ENCODE measurements at regions not wholly inside any gene's neighbourhood (a gene's known extent, or its start where the extent isn't known, plus 50 kb on each side); places are given as distances from the start of the nearest gene placed in this dataset.
"Not testable (repeated sequence)": the region's sequence is repeated elsewhere in the genome, so short reads cannot be mapped to it uniquely, and the experiment has no call there.

- DNase-seq: no peak
Measured at GRCh38 chr2:194725169-194725568, 931.9 kb upstream of the SLC39A10 start.

GRCh38 chr2:194723446-194723845 lies 933.6 kb upstream of the SLC39A10 start:
- no peak for DNase-seq

- no peak for DNase-seq
Measured at GRCh38 chr2:194721227-194721626, 935.8 kb upstream of the SLC39A10 start.

- DNase-seq: no peak
Measured at GRCh38 chr2:194720462-194720861, 936.6 kb upstream of the SLC39A10 start.

GRCh38 chr2:194718881-194719280 lies 938.1 kb upstream of the SLC39A10 start:
- no peak for DNase-seq

- no peak for DNase-seq
Measured at GRCh38 chr2:194714541-194714940, 942.5 kb upstream of the SLC39A10 start.

- DNase-seq: no peak
Measured at GRCh38 chr2:194709840-194710239, 947.2 kb upstream of the SLC39A10 start.

GRCh38 chr2:194706179-194706578 lies 950.8 kb upstream of the SLC39A10 start:
- DNase-seq: no peak

- no peak for DNase-seq
Measured at GRCh38 chr2:194705398-194705797, 951.6 kb upstream of the SLC39A10 start.

- no peak for DNase-seq
Measured at GRCh38 chr2:194700726-194701125, 956.3 kb upstream of the SLC39A10 start.

GRCh38 chr2:194700116-194700515 lies 956.9 kb upstream of the SLC39A10 start:
- DNase-seq: no peak

GRCh38 chr2:194698012-194698411 lies 959.0 kb upstream of the SLC39A10 start:
- DNase-seq: no peak

GRCh38 chr2:194697439-194697838 lies 959.6 kb upstream of the SLC39A10 start:
- no peak for DNase-seq

- no peak for DNase-seq
Measured at GRCh38 chr2:194696690-194697089, 960.3 kb upstream of the SLC39A10 start.

- DNase-seq: no peak
Measured at GRCh38 chr2:194686569-194686968, 970.5 kb upstream of the SLC39A10 start.

GRCh38 chr2:194674043-194674442 lies 983.0 kb upstream of the SLC39A10 start:
- no peak for DNase-seq

GRCh38 chr2:194672994-194673393 lies 984.0 kb upstream of the SLC39A10 start:
- DNase-seq: no peak

GRCh38 chr2:194661431-194661830 lies 995.6 kb upstream of the SLC39A10 start:
- no peak for DNase-seq

- not testable (repeated sequence) for DNase-seq
Measured at GRCh38 chr2:194639057-194639456, 1018.0 kb upstream of the SLC39A10 start.

GRCh38 chr2:194621945-194622344 lies 1035.1 kb upstream of the SLC39A10 start:
- DNase-seq: no peak

- no peak for DNase-seq
Measured at GRCh38 chr2:194619366-194619765, 1037.7 kb upstream of the SLC39A10 start.

GRCh38 chr2:194618432-194618831 lies 1038.6 kb upstream of the SLC39A10 start:
- DNase-seq: no peak

- no peak for DNase-seq
Measured at GRCh38 chr2:194616334-194616733, 1040.7 kb upstream of the SLC39A10 start.

- no peak for DNase-seq
Measured at GRCh38 chr2:194610297-194610696, 1046.7 kb upstream of the SLC39A10 start.

GRCh38 chr2:194603429-194603828 lies 1053.6 kb upstream of the SLC39A10 start:
- DNase-seq: no peak

- DNase-seq: no peak
Measured at GRCh38 chr2:194602750-194603149, 1054.3 kb upstream of the SLC39A10 start.
